NCI-H1048 (cell line): ENCODE measurements at regions not wholly inside any gene's neighbourhood (a gene's known extent, or its start where the extent isn't known, plus 50 kb on each side); places are given as distances from the start of the nearest gene placed in this dataset.
"Not testable (repeated sequence)": the region's sequence is repeated elsewhere in the genome, so short reads cannot be mapped to it uniquely, and the experiment has no call there.

Experiments
- DNase-seq: peaks from one replicate; lab custom pipeline; 2025; lab: John Stamatoyannopoulos, UW

DNA sequence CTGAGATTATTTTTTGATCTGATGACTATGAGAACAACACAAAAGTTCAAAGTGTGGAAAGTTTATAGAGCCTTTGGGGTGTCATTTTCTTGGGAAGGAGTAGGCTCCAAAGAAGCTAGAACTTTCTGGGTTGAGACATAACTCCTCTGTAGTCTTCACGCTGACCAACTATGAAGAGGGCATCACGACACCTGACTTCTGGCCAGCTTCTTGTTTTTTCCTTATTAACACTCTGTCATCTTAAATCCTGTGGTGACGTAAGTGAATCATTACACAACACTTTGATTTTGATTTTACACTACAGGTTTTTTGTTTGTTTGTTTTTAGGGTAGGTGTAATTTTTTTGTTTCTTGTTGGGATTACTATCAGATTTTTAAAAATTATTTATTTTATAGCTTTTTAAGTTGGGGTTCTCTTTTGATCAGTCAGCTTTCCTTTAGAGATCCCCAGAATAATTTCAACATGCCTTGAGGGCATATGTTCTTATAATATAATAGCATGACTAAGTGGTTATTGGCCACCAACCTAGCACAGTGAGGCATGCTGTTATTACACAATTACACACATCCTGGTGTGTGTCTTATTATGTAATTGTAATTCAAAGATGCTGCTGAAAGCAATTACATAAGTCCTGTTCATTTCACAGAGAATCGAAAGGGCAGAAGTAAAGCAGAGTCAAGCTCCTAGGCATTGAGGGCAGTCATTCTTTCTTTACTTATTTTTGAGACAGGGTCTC lies 281.6 kb upstream of the NOTCH2NLA start:
- not testable (repeated sequence) for DNase-seq

DNA sequence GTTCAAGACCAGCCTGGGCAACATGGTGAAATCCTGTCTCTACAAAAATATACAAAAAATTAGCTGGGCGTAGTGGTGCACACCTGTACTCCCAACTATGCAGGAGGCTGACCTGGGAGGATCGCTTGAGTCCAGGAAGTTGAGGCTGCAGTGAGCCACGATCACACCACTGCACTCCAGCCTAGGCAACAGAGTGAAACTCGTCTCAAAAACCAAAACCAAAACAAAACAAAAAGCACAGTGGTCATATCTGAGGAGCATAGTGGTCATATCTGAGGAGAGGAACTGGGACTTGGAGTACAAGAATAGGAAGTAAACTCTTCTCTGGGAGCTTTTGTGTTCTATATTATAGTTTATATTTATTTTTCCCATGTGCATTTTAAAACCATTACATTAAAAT lies 275.3 kb upstream of the NOTCH2NLA start:
- not testable (repeated sequence) for DNase-seq

DNA sequence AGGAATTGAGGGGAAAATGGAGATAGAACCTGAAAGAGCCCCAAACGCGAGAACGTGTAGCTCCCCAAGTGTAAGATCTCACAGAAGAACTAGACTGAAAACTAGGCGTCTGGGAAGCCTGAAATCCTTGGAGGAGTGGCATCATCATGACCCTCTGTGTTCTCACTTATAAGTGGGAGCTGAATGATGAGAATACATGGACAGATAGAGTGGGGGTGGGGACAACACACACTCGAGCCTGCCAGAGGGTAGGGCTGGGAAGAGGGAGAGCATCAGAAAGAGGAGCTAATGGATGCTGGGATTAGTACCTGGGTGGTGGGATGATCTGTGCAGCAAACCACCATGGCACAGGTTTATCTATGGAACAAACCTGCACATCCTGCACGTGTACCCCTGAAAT lies 258.7 kb upstream of the NOTCH2NLA start:
- not testable (repeated sequence) for DNase-seq

DNA sequence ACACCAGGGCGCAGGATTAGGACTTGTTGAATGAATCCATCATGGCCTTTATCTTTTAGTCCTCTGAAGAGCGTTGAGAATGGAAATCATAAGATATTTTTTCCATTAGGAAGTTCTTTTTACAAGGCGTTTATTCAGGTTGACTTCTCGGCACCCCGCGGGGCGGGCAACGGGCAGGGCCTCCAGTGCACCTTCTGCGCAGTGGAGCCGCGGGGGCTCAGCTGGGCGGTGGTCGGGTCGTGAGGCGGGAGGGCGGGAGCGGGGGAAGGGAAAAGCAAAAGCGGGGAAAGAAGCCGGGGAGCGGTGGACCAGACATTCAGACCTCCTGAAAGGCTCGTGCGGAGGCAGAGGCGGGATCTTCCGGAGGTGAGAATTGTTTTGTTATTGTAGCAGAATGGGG lies 258.3 kb upstream of the NOTCH2NLA start:
- DNase-seq = not testable (repeated sequence)

DNA sequence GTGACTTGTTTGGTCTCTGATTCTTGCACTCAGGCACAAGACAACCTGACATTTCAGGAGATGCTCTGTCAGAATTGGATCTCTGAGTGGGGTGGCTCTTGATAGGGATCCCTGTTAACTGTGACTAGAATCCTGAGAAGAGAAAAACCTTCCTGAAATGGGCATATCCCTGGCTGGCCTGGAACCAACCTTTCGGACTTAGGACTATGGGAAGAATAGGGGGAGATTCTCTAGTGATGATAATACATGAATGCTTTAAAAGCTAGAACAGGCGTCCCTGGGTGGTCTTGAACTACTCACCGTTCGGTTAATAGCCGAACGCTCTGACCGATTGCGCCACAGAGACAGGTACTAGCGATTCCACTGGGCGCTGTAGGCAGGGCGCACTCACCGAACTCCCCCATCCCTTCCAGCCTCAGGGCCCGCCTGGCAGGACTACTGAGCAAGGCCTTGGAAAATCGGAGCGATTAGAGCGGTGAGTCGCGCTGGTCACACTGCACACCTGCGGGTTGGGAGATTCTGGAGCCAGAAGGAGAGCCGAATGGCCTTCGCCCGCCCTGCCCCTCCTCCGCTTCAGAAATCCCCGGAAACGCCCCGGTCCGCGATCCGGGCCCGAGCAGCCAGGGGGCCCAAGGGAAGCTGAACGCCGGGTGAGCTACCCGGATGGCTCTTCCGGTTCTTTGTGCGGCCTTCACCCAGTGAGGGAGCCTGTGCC lies 257.6 kb upstream of the NOTCH2NLA start:
- DNase-seq = not testable (repeated sequence)

DNA sequence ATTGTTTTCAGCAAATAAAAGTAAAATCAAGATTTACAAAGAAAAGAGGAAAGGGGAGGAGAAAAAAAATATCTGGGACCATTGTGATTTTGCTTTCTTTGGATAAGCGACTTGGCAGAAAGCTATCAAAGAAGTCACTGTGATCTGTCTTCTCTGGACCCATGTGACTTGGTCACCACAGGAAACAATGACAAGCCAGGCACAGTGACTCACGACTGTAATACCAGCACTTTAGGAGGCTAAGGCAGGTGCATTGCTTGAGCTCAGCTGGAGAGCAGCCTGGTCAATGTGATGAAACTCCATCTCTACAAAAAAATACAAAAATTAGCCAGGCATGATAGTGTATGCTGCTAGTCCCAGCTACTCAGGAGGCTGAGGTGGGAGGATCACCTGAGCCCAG lies 255.4 kb upstream of the NOTCH2NLA start:
- not testable (repeated sequence) for DNase-seq

DNA sequence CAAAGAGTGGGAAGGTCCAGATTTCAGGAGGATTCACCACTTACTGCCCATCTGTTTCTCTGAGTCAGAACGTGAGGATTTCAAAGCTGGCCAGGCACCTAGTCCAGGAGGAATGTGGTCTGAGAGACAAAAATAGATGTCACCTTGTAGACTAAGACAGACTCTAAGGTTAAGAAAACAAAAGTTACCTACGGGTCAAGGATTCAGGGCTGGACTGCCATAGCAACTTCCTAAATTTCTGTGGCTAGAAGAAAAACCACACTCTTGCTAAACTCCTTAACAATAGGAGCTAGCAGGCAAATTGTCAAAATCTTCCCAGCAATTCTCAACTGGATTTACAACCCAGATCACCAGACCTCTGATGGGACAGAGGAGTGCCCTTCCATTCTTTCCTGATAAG lies 250.4 kb upstream of the NOTCH2NLA start:
- not testable (repeated sequence) for DNase-seq

DNA sequence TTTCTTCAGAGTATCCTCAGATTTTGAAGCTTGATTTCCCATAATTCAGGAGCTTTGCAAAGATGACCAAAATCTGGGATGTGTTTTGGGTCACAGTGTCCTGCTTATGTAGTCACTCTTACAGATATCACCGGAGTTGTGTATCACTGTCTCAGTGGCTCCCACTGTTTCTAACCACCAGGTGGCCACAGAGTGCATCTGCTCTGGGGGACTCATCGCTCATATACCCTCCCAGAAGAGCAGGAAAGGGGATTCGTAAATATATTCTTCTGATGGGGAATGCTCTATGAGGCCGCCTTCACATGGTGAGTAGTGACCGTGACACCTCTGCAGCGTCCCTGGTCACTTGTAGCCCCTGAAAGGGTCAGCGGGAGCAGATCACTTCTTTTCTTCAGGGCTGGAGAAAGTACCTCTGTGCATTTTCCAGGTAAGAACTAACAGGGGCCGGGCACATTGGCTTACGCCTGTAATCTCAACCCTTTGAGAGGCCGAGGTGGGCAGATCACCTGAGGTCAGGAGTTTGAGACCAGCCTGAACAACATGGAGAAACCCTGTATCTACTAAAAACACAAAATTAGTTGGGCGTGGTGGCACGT lies 249.4 kb upstream of the NOTCH2NLA start:
- not testable (repeated sequence) for DNase-seq

DNA sequence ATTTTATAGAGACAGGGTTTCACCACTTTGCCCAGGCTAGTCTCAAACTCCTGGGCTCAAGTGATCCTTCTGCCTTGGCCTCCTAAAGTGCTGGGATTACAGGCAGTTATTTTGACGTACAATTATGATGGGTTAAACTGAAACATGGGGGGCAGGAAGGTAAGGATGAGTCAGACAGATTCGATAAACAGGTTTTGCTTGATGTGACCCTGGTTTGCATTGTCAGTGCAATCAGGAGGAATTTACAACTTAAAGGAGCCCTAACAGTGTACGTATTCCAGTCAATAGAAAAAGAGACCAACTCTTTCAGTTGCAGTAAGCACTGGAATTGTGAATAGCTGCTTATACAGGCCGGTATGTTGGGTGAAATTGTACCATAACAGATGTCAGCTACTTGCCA lies 246.3 kb upstream of the NOTCH2NLA start:
- not testable (repeated sequence) for DNase-seq

DNA sequence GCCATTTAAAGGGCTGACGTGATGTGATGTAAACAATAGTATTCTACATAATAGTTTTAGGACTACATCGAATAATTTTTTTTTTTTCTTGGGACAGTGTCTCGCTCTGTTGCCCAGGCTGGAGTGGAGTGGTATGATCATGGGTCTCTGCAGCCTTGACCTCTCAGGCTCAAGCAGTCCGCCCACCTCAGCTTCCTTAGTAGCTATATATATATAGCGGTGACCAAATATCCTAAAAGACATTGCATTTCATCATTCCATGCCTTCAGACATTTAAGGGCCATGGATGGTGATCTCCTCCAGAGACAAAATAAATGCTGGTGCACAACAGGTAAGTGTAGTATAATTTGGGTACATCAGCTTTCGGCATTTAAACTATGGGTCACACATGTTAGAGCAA lies 245.4 kb upstream of the NOTCH2NLA start:
- not testable (repeated sequence) for DNase-seq

DNA sequence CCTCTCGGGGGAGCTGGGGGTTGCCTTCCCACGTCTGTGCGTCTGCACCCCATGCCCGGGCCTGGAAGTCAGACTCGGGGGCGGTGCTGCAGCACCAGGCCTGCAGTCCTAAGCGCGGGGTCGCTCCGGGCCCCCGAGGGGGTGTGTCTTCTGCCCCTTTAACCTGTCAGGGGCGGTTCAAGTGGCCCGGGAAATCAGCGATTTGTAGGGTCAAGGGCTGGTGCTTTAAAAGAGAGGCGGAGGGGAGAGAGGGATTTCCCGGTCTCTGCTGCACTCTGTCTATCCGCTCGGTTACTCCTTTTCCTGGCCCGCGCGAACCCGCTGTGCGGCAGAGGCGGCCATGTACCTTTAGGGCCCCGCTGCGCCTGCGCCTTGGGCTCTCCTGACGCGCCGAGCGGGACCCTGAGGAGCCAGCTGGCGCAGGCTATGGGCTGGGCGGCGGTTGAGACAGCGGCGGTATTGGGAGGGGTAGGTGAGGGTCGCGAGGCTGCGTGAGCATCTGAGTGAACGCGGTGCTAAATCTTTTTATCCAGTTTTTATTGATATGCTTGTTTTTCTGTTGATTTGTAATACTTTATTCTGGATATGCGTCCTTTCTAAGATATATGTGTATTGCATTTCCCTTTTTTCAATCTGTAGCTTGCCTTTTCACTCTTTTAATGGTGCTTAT lies 243.5 kb upstream of the NOTCH2NLA start:
- not testable (repeated sequence) for DNase-seq

DNA sequence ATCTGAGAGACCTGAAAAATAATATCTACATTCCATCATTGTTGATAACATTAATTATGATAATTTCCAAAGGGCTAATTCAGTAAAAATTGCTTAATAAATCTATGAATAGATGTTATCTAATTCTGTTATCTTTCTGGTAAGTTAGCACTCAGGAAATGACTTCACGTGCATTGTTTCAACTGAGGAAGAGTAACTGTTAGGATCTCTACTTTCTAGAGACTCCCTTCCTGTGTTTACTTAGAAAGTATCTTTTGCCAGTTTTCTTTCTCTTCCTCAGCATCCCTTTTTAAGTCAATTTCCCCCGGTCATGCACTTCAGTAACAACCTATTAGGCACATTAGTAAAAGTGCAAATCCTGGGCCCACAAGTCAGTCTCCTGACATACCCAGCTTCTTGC lies 231.1 kb upstream of the NOTCH2NLA start:
- DNase-seq = not testable (repeated sequence)

DNA sequence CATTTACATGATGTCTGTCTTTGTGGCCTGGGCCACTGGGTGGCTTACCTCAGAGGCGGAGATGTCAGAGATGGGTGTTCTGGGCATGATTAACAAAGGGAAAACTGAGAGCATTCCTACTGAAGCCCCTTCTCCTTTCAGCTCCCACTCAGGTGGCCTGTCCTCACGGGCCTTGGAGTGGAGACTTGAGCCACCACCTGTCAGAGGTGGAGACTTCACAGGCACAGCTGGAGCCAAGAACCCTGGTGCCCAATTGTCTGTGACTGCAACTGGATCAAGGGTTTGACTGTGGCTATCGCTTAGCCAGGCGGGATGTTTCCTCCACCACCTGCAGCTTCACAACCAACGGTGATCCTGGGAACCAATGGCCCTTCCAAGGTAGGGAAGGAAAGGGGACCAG lies 230.5 kb upstream of the NOTCH2NLA start:
- not testable (repeated sequence) for DNase-seq

DNA sequence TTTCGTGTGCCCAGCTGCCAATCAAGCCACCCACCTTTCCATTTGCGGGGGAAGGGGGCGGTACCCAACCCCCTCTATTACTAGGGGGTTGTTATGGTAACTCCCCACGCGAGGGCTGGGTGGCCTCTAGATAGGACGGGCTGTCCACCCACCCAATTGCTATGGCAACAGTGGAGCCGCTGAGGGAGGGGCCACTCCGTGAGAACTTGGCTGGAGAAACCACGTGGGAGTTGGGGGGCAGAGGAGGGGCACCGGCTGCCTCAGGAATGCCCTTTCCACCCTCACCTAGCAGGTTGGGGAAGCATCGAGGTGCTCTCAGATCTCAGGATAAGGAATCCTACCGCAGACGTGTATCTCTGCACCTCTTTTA lies 220.0 kb upstream of the NOTCH2NLA start:
- not testable (repeated sequence) for DNase-seq

DNA sequence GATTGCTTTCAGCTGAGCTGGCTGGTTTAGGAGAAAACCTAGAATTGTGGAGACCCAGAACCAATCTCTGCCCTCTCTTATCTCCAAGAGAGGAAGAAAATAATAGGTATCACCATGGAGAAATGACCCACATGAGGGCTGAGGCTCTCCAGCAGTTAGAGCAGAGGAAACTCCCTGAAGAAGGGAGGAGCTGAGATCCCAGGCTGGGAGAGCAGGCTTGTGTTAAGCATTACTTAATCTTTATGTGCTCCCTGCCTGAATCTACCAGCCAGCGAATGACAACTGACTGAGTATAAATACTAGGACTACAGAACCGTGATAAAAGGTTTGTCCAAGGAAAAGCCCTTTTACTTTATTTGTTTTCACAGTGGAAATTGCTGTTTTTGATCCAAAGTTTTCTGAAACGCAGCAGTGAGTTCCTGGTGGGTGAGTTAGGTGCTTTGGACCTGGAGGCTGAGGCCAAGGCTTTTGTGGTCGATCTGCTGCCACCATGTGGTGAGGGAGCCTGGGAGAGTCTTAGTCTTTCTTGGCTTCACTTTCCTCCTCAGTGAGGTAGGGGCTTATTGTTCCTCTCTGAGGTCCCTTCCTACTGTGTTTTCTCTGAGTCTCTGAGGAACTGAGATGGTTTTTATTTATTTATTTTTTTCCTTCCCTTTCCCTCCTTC lies 219.5 kb upstream of the NOTCH2NLA start:
- not testable (repeated sequence) for DNase-seq

DNA sequence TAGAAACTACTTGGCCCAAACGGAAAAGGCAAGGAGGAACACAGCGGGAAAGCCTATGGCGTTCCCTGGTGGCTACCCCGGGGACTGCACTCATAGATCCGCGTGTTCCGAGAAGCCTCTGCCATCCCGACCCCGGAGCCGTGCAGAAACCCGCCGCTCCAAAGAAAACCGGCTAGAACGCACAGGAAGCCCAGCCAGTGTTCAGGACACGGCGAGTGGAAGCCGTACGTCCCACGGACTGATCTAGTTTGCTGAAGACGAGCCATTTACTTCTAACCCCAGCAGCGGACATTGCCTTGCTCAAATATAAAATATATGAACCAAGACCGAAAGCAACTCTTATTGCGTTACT lies 215.0 kb upstream of the NOTCH2NLA start:
- not testable (repeated sequence) for DNase-seq

DNA sequence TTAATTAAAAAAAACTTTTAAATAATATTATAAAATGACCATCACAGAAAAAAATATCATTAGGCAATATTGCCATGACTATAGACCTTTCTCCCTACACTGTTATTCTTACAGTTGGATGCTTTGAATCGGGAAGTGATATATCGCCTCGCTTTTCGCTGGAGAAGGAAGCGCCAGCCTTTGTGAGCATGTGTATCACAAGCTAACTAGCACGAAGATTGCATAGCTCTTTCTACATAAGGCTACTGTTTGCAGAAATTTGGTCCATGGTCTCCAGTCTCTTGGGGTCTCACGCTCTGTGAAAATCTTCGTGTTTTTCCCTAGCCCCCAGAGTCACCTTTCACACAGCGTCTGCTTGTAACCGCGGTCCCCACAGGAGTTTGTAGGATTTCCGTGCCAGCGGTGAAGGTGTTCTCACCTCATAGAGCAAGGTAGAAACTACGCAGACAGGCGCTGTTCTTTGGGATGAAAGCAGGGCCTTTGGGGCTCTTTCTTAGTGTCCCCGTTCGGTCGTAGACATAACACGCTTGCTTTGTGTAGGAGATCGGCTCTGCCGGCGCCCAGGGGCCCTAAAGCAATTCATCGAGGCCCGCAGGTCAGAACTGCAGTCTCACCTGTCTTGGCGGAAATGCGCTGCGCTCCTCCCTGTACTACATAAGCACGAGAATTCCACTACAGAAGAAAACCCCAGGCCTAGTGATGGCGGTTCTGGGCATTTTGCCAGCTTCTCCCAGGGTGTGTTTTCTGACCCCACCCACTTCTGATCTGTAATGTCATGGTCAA lies 214.5 kb upstream of the NOTCH2NLA start:
- not testable (repeated sequence) for DNase-seq

DNA sequence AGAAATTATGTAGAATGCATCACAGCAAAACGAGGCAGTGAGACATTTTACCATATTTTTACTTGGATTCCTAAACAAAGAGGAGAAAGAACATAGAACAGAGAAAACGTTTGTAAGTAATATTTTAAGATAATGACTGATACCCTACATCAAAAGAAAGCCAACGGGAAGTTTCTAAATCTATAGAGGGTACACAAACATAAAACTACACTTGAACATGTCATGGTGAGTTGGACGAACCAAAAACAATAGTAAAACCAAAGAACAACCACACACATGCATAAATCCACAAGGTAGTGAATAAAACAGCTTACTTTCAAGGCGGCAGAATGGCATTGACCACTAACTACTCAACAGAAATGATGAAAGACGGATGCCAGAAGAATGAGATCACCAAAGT lies 209.7 kb upstream of the NOTCH2NLA start:
- not testable (repeated sequence) for DNase-seq

DNA sequence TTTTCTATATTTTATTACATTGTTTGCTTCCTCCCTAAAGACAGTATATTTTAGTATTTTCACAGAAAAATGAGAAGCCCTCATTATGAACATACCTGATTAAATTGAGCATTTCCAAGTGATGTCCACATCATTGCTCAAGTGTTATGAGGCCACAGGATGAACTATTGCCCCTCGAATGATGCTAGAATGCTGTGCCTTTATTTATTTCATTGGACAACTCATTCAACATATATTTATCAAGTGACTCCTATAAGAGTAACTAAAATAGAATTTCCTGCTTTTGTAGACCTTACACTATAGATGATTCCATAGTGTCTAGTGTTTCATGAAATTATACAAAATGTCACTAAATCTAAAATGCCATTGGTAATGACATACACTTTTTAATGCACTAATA lies 187.8 kb upstream of the NOTCH2NLA start:
- not testable (repeated sequence) for DNase-seq

DNA sequence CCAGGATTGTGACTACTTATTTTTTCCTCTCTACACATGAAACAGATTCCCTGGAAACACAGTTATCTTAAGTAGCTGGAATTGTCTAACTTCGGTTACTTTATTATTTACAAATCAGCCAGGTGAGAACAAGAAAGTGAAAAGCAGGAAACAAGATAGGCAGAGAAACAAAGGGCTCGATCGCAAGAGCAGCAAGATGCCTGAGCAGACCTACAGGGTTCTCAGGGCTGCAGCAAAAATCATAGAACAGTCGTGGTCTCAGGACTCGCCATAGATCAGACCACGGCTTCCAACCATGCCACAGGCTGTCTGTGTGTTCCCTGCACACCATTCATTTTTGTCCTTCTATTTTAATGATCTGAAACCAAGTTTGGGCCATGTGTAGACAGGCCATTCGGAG lies 186.2 kb upstream of the NOTCH2NLA start:
- DNase-seq = not testable (repeated sequence)

DNA sequence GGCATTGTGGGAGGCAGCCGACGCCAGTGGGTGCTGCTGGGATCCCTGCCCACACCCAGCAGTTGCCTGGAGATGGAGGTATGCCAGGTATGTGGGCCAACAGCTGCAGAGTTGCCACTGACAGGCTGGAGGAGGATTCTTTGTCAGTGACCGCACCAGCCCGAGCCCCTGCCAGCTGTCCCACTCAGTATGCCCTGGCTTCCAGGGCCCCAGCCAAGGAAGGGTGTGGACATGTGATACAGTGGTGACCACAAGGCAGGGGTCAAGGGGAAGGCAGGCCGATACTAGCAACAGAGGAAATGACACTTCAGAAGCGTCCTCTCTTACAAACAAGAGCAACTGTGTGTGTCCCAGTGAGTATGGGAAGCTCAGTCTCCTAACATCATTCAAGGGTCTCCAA lies 185.1 kb upstream of the NOTCH2NLA start:
- not testable (repeated sequence) for DNase-seq
